OCI-LY1 (cell line): ENCODE measurements at regions not wholly inside any gene's neighbourhood (a gene's known extent, or its start where the extent isn't known, plus 50 kb on each side); places are given as distances from the start of the nearest gene placed in this dataset.

Experiments used
- H2AFZ ChIP-seq: fragments of 200-600 bp; sonication (generic), shearing (Covaris generic); 2 replicates; pipeline ENCODE4 v1.6.0; 2014; ENCODE audit warnings: antibody characterized with exemption, mild to moderate bottlenecking, low read length
- H3F3A ChIP-seq: fragments of 200-600 bp; sonication (generic), shearing (Covaris generic); 2 replicates; pipeline ENCODE4 v1.6.0; 2014; ENCODE audit warnings: mild to moderate bottlenecking, antibody characterized with exemption, low read length, moderate library complexity; ENCODE audit not compliant: insufficient read depth
- H3K27ac ChIP-seq: fragments of 200-600 bp; sonication (generic); 2 replicates; pipeline ENCODE4 v1.5.1; 2014; ENCODE audit warnings: low read length, mixed run types, mild to moderate bottlenecking, low read depth; ENCODE audit not compliant: poor library complexity, severe bottlenecking
- H3K27me3 ChIP-seq: fragments of 200-600 bp; sonication (generic); 2 replicates; pipeline ENCODE4 v1.6.0; 2014; ENCODE audit warnings: antibody characterized with exemption, mild to moderate bottlenecking, low read length, moderate library complexity; ENCODE audit not compliant: insufficient read depth
- H3K36me3 ChIP-seq: fragments of 200-600 bp; sonication (generic); 2 replicates; pipeline ENCODE4 v1.6.1; 2014; ENCODE audit warnings: mild to moderate bottlenecking, antibody characterized with exemption, low read length, moderate library complexity, mixed read lengths; ENCODE audit not compliant: insufficient read depth
- H3K4me1 ChIP-seq: fragments of 200-600 bp; sonication (generic); 2 replicates; pipeline ENCODE4 v1.5.1; 2014; ENCODE audit warnings: mild to moderate bottlenecking, low read length, moderate library complexity; ENCODE audit not compliant: insufficient read depth, severe bottlenecking
- H3K4me2 ChIP-seq: fragments of 200-600 bp; sonication (generic), shearing (Covaris generic); 2 replicates; pipeline ENCODE4 v1.6.1; 2014; ENCODE audit warnings: low read length
- H3K4me3 ChIP-seq: fragments of 200-600 bp; sonication (generic); 2 replicates; pipeline ENCODE4 v1.5.1; 2014; ENCODE audit warnings: low read length, low read depth, mild to moderate bottlenecking, mixed read lengths; ENCODE audit not compliant: poor library complexity, severe bottlenecking
- H3K79me2 ChIP-seq: fragments of 200-600 bp; shearing (Covaris generic); 2 replicates; pipeline ENCODE4 v1.6.1; 2016; ENCODE audit warnings: mixed run types, low read length, mixed read lengths; ENCODE audit not compliant: insufficient read depth
- H3K9ac ChIP-seq: fragments of 200-600 bp; sonication (generic), shearing (Covaris generic); 2 replicates; pipeline ENCODE4 v1.6.1; 2014; ENCODE audit warnings: mild to moderate bottlenecking, low read length, mixed read lengths
- H3K9me2 ChIP-seq: fragments of 200-600 bp; sonication (generic), shearing (Covaris generic); 2 replicates; pipeline ENCODE4 v1.6.1; 2014; ENCODE audit warnings: low read depth, mild to moderate bottlenecking, low read length, mixed read lengths
- H3K9me3 ChIP-seq: fragments of 200-600 bp; shearing (Covaris generic); 2 replicates; pipeline ENCODE4 v1.6.1; 2014; ENCODE audit warnings: low read length, mixed read lengths
- H4K20me1 ChIP-seq: fragments of 200-600 bp; sonication (generic), shearing (Covaris generic); 2 replicates; pipeline ENCODE4 v1.6.0; 2016; ENCODE audit warnings: mild to moderate bottlenecking, low read length; ENCODE audit not compliant: insufficient read depth
- EZH2 ChIP-seq: fragments of 200-600 bp; sonication (generic), shearing (Covaris generic); IDR thresholded peaks from 2 replicates; pipeline ENCODE4 v1.8.0; 2017; ENCODE audit warnings: borderline replicate concordance, mixed run types, mild to moderate bottlenecking, antibody characterized with exemption, low read length, moderate library complexity, mixed read lengths
- TF ChIP-seq, protein P1 (sequence below): fragments of 200-600 bp; sonication (generic), shearing (Covaris generic); IDR thresholded peaks from 2 replicates; pipeline ENCODE4 v1.5.1; 2017; ENCODE audit warnings: mild to moderate bottlenecking, antibody characterized with exemption, low read length, moderate library complexity, mixed read lengths

DNA sequence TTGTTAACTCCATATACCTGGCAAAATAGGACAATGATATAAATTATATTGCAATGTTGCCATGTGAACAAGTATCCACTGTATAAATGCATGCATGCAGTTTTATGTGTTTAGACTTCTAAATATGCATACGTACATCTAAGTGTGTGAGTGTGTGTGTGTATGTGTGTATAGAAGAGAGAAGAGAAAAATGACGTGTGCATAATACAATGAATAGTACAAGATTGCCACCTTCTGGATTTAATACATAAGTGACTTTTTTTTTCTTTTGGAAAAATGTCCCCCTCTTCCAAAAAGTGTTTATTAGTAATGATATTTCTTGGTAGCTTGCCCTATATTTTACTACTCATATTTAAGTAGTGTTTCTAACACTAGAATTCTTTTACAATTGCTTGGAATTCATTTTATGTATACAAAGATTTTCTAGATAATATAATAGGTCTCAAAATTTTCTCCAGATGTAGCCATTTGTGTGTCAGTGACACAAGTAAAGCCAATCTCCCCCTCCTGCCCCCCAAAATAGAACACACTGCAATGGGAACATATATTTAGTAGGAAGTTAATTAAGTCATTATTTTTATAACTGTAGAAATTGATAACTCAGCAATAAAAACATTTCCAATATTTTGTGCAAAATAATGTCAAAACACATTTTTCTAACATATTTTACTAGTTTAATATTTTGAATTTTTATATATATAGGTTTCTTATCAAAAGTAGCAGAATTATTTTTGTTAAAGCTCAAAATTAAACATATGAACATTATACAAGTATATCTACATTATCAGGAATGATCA is 783.3 kb upstream of the ATXN8OS start:
- Histone ChIP-seq H3K4me1 (no peaks in the 10 kb centered on the region), H3K9me2 (no peaks in the 10 kb centered on the region), H3K9ac (no peak overlapping the region), H3K4me2 (no peak overlapping the region), H4K20me1 (no peaks in the 10 kb centered on the region), H2AFZ (no peak overlapping the region), H3K9me3 (no peaks in the 10 kb centered on the region), H3K36me3 (no peaks in the 10 kb centered on the region), H3F3A (no peaks in the 10 kb centered on the region), H3K79me2 (no peaks in the 10 kb centered on the region), H3K27me3 (no peaks in the 10 kb centered on the region), H3K4me3 (no peak overlapping the region), H3K27ac (no peak overlapping the region)
- TF ChIP-seq EZH2 = no peak
- TF ChIP-seq, protein P1, sequence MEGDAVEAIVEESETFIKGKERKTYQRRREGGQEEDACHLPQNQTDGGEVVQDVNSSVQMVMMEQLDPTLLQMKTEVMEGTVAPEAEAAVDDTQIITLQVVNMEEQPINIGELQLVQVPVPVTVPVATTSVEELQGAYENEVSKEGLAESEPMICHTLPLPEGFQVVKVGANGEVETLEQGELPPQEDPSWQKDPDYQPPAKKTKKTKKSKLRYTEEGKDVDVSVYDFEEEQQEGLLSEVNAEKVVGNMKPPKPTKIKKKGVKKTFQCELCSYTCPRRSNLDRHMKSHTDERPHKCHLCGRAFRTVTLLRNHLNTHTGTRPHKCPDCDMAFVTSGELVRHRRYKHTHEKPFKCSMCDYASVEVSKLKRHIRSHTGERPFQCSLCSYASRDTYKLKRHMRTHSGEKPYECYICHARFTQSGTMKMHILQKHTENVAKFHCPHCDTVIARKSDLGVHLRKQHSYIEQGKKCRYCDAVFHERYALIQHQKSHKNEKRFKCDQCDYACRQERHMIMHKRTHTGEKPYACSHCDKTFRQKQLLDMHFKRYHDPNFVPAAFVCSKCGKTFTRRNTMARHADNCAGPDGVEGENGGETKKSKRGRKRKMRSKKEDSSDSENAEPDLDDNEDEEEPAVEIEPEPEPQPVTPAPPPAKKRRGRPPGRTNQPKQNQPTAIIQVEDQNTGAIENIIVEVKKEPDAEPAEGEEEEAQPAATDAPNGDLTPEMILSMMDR = peak; percentile 55

DNA sequence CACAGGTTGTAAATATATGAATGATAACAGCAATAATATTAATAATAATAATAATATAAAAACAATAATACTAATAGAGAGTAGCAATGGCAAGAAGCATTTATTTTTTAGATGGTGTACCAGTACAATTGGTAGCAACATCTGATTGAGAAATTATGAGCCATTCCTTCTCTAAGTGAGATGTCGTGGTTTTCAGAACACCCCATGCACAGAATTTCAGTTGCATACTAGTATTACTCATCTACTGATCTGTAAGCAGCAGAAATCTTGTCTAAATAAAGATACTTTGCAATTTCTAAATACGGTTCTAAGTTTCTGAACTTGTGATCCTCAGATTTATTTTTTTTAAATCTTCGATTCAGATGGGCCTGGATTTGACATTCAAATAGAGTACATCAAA is 788.0 kb upstream of the ATXN8OS start:
- H3F3A ChIP-seq = no peaks in the 10 kb centered on the region
- H3K9ac ChIP-seq = no peak overlapping the region
- H3K9me3 ChIP-seq = no peaks in the 10 kb centered on the region
- no peaks in the 10 kb centered on the region for H3K79me2 ChIP-seq
- no peaks in the 10 kb centered on the region for H3K4me1 ChIP-seq
- H2AFZ ChIP-seq = no peak overlapping the region
- no peak overlapping the region for H3K27ac ChIP-seq
- TF ChIP-seq EZH2 = no peak
- TF ChIP-seq, protein P1 = no peak
- H3K9me2 ChIP-seq = no peaks in the 10 kb centered on the region
- no peaks in the 10 kb centered on the region for H3K36me3 ChIP-seq
- H3K4me2 ChIP-seq = no peak overlapping the region
- no peak overlapping the region for H3K4me3 ChIP-seq
- no peaks in the 10 kb centered on the region for H3K27me3 ChIP-seq
- no peaks in the 10 kb centered on the region for H4K20me1 ChIP-seq

- H3K4me1 ChIP-seq = no peaks in the 10 kb centered on the region
- no peak overlapping the region for H3K9ac ChIP-seq
- no peak overlapping the region for H3K27ac ChIP-seq
- H4K20me1 ChIP-seq = no peaks in the 10 kb centered on the region
- no peak for TF ChIP-seq EZH2
- TF ChIP-seq, protein P1 = no peak
- H3K79me2 ChIP-seq = no peaks in the 10 kb centered on the region
- H3K36me3 ChIP-seq = no peaks in the 10 kb centered on the region
- no peak overlapping the region for H3K4me3 ChIP-seq
- H3K27me3 ChIP-seq = no peaks in the 10 kb centered on the region
- H3K9me2 ChIP-seq = no peaks in the 10 kb centered on the region; the same call in 1 of the 2 replicates
- H3K9me3 ChIP-seq = no peaks in the 10 kb centered on the region
- no peak overlapping the region for H2AFZ ChIP-seq
- H3F3A ChIP-seq = no peaks in the 10 kb centered on the region
- H3K4me2 ChIP-seq = no peak overlapping the region
Observed at GRCh38 chr13:69315039-69315438, 792.6 kb upstream of the ATXN8OS start.
